GM12878 (cell line): ENCODE measurements at regions not wholly inside any gene's neighbourhood (a gene's known extent, or its start where the extent isn't known, plus 50 kb on each side); places are given as distances from the start of the nearest gene placed in this dataset.

ENCODE experiments used
- ATAC-seq: fragments of 200-7000 bp; cut with Tn5 transposase; 3 replicates; pipeline ENCODE4 v1.9.1; 2020; ENCODE audit warnings: mild to moderate bottlenecking, moderate library complexity
- BruUV-seq: library from RNA; stranded (reverse); fragments of 400-500 nt; replicated peaks from 2 replicates; lab custom pipeline; 2021; lab: Mats Ljungman, UMichigan
- CTCF ChIA-PET: fragments of 300-600 bp; sonication (Branson Sonifier 250); formaldehyde crosslinking; extraction: SDS; loops from one replicate; lab custom pipeline; 2021; ENCODE audit warnings: inconsistent platforms; lab: Yijun Ruan, JAX
- POLR2A ChIA-PET: fragments of 350-600 bp; formaldehyde crosslinking; extraction: SDS; loops from one replicate; lab custom pipeline; 2021; ENCODE audit warnings: inconsistent platforms; lab: Charles Lee
- RAD21 ChIA-PET: fragments of 300-600 bp; sonication (Branson Sonifier 250); formaldehyde crosslinking; loops from one replicate; lab custom pipeline; 2023; ENCODE audit warnings: antibody characterized with exemption; ENCODE audit not compliant: unreplicated experiment; lab: Charles Lee
- SMC1A ChIA-PET: fragments of 300-600 bp; sonication (Branson Sonifier 250); formaldehyde crosslinking; loops from one replicate; lab custom pipeline; 2023; ENCODE audit not compliant: unreplicated experiment, uncharacterized antibody; lab: Charles Lee
- DNase-seq: peaks from one replicate; pipeline ENCODE4 v3.0.0-alpha.2; 2011; ENCODE audit warnings: low read depth, low spot score
- FAIRE-seq: peaks from 3 replicates; lab custom pipeline; 2011; peaks lifted over from hg19 to GRCh38; lab: Jason Lieb, UNC
- H2AFZ ChIP-seq: 2 replicates; pipeline ENCODE4 v1.6.0; 2011; ENCODE audit warnings: low read depth, low read length, control low read depth; ENCODE audit not compliant: control insufficient read depth
- H3K27ac ChIP-seq: 2 replicates; pipeline ENCODE4 v1.5.1; 2011; ENCODE audit warnings: control low read depth; ENCODE audit not compliant: control insufficient read depth, insufficient read depth
- H3K27me3 ChIP-seq, 2 experiments: replicated peaks in 1 of 2; 2 replicates each; pipeline versions ENCODE4 v1.6.0 to v1.6.1; 2011; ENCODE audit warnings: low read length in 1 of 2; ENCODE audit not compliant: control insufficient read depth in 2 of 2, insufficient read depth in 2 of 2
- H3K36me3 ChIP-seq, 2 experiments: 2 replicates each; pipeline ENCODE4 v1.5.1; 2011; ENCODE audit warnings: low read length in 1 of 2; ENCODE audit not compliant: control insufficient read depth in 2 of 2, insufficient read depth in 2 of 2
- H3K4me1 ChIP-seq: 2 replicates; pipeline ENCODE4 v1.6.1; 2011; ENCODE audit warnings: mild to moderate bottlenecking, low read length, moderate library complexity, mixed read lengths; ENCODE audit not compliant: control insufficient read depth, insufficient read depth
- H3K4me2 ChIP-seq: 2 replicates; pipeline ENCODE4 v1.6.0; 2011; ENCODE audit warnings: control low read depth; ENCODE audit not compliant: control insufficient read depth, insufficient read depth
- H3K4me3 ChIP-seq: fragments of 200-600 bp; sonication (generic); 2 replicates; pipeline ENCODE4 v1.5.1; 2016
- H3K79me2 ChIP-seq: 2 replicates; pipeline ENCODE4 v1.6.0; 2011; ENCODE audit warnings: low read length; ENCODE audit not compliant: control insufficient read depth, insufficient read depth
- H3K9ac ChIP-seq: 2 replicates; pipeline ENCODE4 v1.8.0; 2011; ENCODE audit warnings: low read length, control low read depth, mixed read lengths; ENCODE audit not compliant: control insufficient read depth, insufficient read depth
- H3K9me3 ChIP-seq: replicated peaks from 3 replicates; pipeline ENCODE4 v1.5.1; 2011; ENCODE audit warnings: mild to moderate bottlenecking, low read length; ENCODE audit not compliant: control insufficient read depth, insufficient read depth
- H4K20me1 ChIP-seq: 2 replicates; pipeline ENCODE4 v1.6.0; 2011; ENCODE audit not compliant: control insufficient read depth, insufficient read depth
- BCL3 ChIP-seq: IDR thresholded peaks from 2 replicates; pipeline ENCODE4 v1.6.1; 2011; ENCODE audit warnings: borderline replicate concordance, low read depth, mild to moderate bottlenecking, moderate library complexity, low read length; ENCODE audit not compliant: insufficient read depth, poor library complexity, severe bottlenecking
- FOXK2 ChIP-seq: fragments of 450-650 bp; IDR thresholded peaks from 2 replicates; pipeline ENCODE4 v1.6.1; 2017; ENCODE audit warnings: mild to moderate bottlenecking, moderate library complexity
- IKZF1 ChIP-seq: fragments of 450-650 bp; conservative IDR thresholded peaks from 2 replicates; pipeline ENCODE4 v1.6.1; 2017; ENCODE audit warnings: antibody characterized with exemption, mild to moderate bottlenecking
- IRF5 ChIP-seq: fragments of 450-650 bp; IDR thresholded peaks from 2 replicates; pipeline ENCODE4 v1.6.1; 2017; ENCODE audit warnings: borderline replicate concordance
- KDM1A ChIP-seq: fragments of 200-600 bp; sonication (generic); IDR thresholded peaks from 2 replicates; pipeline ENCODE4 v1.6.1; 2016; ENCODE audit warnings: borderline replicate concordance
- NRF1 ChIP-seq: conservative IDR thresholded peaks from 2 replicates; pipeline ENCODE4 v1.6.1; 2011; ENCODE audit warnings: mild to moderate bottlenecking, low read depth, low read length, improper control_type of control experiment
- RAD21 ChIP-seq: IDR thresholded peaks from 2 replicates; pipeline ENCODE4 v1.6.1; 2011; ENCODE audit warnings: mild to moderate bottlenecking, low read depth, low read length, moderate library complexity; ENCODE audit not compliant: insufficient read depth
- RB1 ChIP-seq: fragments of 450-650 bp; formaldehyde crosslinking; IDR thresholded peaks from 2 replicates; pipeline ENCODE4 v1.6.1; 2017; ENCODE audit warnings: mild to moderate bottlenecking, borderline replicate concordance
- RBBP5 ChIP-seq: fragments of 200-600 bp; sonication (generic); conservative IDR thresholded peaks from 2 replicates; pipeline ENCODE4 v1.6.1; 2016
- SKIL ChIP-seq: fragments of 450-650 bp; IDR thresholded peaks from 2 replicates; pipeline ENCODE4 v1.6.1; 2017; ENCODE audit warnings: mild to moderate bottlenecking, low read depth, inconsistent platforms; ENCODE audit not compliant: poor library complexity, severe bottlenecking
- SMARCA5 ChIP-seq: fragments of 450-650 bp; IDR thresholded peaks from 2 replicates; pipeline ENCODE4 v1.6.1; 2017; ENCODE audit warnings: mild to moderate bottlenecking
- SRF ChIP-seq, 2 experiments: IDR thresholded peaks; 2 replicates each; pipeline ENCODE4 v1.6.1; 2011; ENCODE audit warnings: low read depth in 2 of 2, low read length in 2 of 2, mild to moderate bottlenecking in 1 of 2, moderate library complexity in 1 of 2
- STAT3 ChIP-seq: IDR thresholded peaks from 2 replicates; pipeline ENCODE4 v1.6.1; 2011; ENCODE audit warnings: low read depth, low read length, improper control_type of control experiment
- TARDBP ChIP-seq: IDR thresholded peaks from 2 replicates; pipeline ENCODE4 v1.6.1; 2016; ENCODE audit warnings: borderline replicate concordance
- TBL1XR1 ChIP-seq: IDR thresholded peaks from 2 replicates; pipeline ENCODE4 v1.6.1; 2012; ENCODE audit warnings: low read depth, low read length, improper control_type of control experiment
- ZSCAN29 ChIP-seq: fragments of 450-650 bp; IDR thresholded peaks from 2 replicates; pipeline ENCODE4 v1.6.1; 2017; ENCODE audit warnings: mild to moderate bottlenecking, moderate library complexity
- WGBS: methylation state at CpG from one replicate; pipeline ENCODE4 v1.1.6; 2016; ENCODE audit warnings: low lambda C conversion rate; ENCODE audit not compliant: insufficient replicate concordance, insufficient coverage; ENCODE audit errors: missing lambda C conversion rate; 5-methylcytosine and 5-hydroxymethylcytosine counted together
- in situ Hi-C: fragments of 300-500 bp; cut with MboI; formaldehyde crosslinking; loops from 9 replicates; pipeline ENCODE4 v1.14.3; 2018; ENCODE audit warnings: mixed read lengths
- intact Hi-C: fragments of 100-400 bp; cut with micrococcal nuclease; formaldehyde crosslinking; loops from one replicate; pipeline ENCODE4 v1.14.2; 2022; ENCODE audit not compliant: unreplicated experiment

GRCh38 chrX:66872771-66873170, 233.9 kb upstream of the EDA2R start:
- H3K27ac ChIP-seq: no peak overlapping the region
- in situ Hi-C loops: no loop called here
- H3K27me3 ChIP-seq: no peaks in the 10 kb centered on the region
- FAIRE-seq: no peak
- CTCF ChIA-PET: no interaction called here
- intact Hi-C loops: no loop called here
- H3K36me3 ChIP-seq: no peaks in the 10 kb centered on the region
- H4K20me1 ChIP-seq: no peaks in the 10 kb centered on the region
- BruUV-seq: no TSS peak
- H3K9ac ChIP-seq: no peak overlapping the region
- POLR2A ChIA-PET: no interaction called here
- H3K79me2 ChIP-seq: no peaks in the 10 kb centered on the region
- no peak overlapping the region for H3K4me3 ChIP-seq
- no peak for DNase-seq
- TF ChIP-seq TBL1XR1 (no peak), IKZF1 (no peak), FOXK2 (no peak)
- RAD21 ChIA-PET: no interaction called here
- H3K4me1 ChIP-seq: no peaks in the 10 kb centered on the region
- no peak overlapping the region for H3K4me2 ChIP-seq
- no peak for ATAC-seq
- H3K9me3 ChIP-seq: no peaks in the 10 kb centered on the region
- SMC1A ChIA-PET: no interaction called here
- no peak overlapping the region for H2AFZ ChIP-seq

GRCh38 chrX:66863721-66864120, 224.8 kb upstream of the EDA2R start:
- H3K27me3 ChIP-seq: no peaks in the 10 kb centered on the region
- H2AFZ ChIP-seq: no peak overlapping the region
- H3K4me3 ChIP-seq: no peak overlapping the region
- H3K4me1 ChIP-seq: no peaks in the 10 kb centered on the region
- RAD21 ChIA-PET: no interaction called here
- no peak for DNase-seq
- in situ Hi-C loops: no loop called here
- intact Hi-C loops: no loop called here
- no peaks in the 10 kb centered on the region for H3K36me3 ChIP-seq
- no peaks in the 10 kb centered on the region for H3K79me2 ChIP-seq
- FAIRE-seq: no peak
- no peak overlapping the region for H3K4me2 ChIP-seq
- ATAC-seq: no peak
- no peak overlapping the region for H3K9ac ChIP-seq
- POLR2A ChIA-PET: no interaction called here
- BruUV-seq: no TSS peak
- SMC1A ChIA-PET: no interaction called here
- no peak overlapping the region for H3K27ac ChIP-seq
- CTCF ChIA-PET: no interaction called here
- WGBS: 3% methylated on average over 2 of the region's 2 CpGs
- no peaks in the 10 kb centered on the region for H4K20me1 ChIP-seq
- H3K9me3 ChIP-seq: no peaks in the 10 kb centered on the region
- no peak for TF ChIP-seq RBBP5
- no peak for TF ChIP-seq RAD21
- TF ChIP-seq IRF5: no peak
- no peak for TF ChIP-seq ZSCAN29
- no peak for TF ChIP-seq KDM1A
- no peak for TF ChIP-seq STAT3
- no peak for TF ChIP-seq BCL3
- TF ChIP-seq TARDBP: no peak
- TF ChIP-seq SKIL: no peak
- no peak for TF ChIP-seq SMARCA5
- no peak for TF ChIP-seq NRF1
- no peak for TF ChIP-seq RB1
- no peak for TF ChIP-seq SRF (IDR thresholded peaks at IDR 0.05; ENCODE audit: low read depth in 2 of 2, low read length in 2 of 2)
